Fibroblast of lung (primary cell): ENCODE measurements at regions not wholly inside any gene's neighbourhood (a gene's known extent, or its start where the extent isn't known, plus 50 kb on each side); places are given as distances from the start of the nearest gene placed in this dataset.

Source experiments
- CTCF ChIP-seq, 2 donors: IDR thresholded peaks in 1 of 2; conservative IDR thresholded peaks in 1 of 2; 1 replicate in 1 of 2; 2 replicates in 1 of 2; pipeline ENCODE4 v1.5.1; 2011 to 2012; ENCODE audit warnings: low read length in 2 of 2, control low read depth in 1 of 2, inconsistent platforms in 1 of 2, low read depth in 1 of 2, mild to moderate bottlenecking in 1 of 2
- EZH2 ChIP-seq: IDR thresholded peaks from 2 replicates; pipeline ENCODE4 v1.5.1; 2012; ENCODE audit warnings: low read length, control low read depth, mild to moderate bottlenecking; ENCODE audit errors: missing control alignments

DNA sequence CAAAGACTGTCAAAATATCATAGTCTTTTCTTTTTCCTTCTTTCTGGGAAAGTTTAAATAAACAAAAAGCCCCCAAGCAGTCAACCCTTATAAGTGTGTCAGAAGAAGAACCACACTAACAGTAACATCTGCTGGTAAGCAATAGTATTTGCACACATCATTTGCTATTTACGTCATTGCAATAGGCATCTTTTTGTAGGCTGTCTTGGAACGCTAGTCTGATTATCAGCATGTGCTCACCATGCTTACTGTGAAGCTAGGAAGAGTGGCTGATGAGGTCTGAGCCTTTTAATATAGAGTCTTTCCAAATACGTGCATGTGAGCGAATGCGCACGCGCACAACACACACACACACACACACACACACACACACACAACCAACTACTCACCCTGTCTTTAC is 599.0 kb upstream of the TPK1 start:
- TF ChIP-seq CTCF (conservative IDR thresholded peaks at IDR 0.05 in 1 of 2, IDR thresholded peaks at IDR 0.05 in 1 of 2; ENCODE audit: low read depth in 1 of 2, low read length in 2 of 2): no peak
- TF ChIP-seq EZH2: no peak
